H54 (cell line): ENCODE measurements at regions not wholly inside any gene's neighbourhood (a gene's known extent, or its start where the extent isn't known, plus 50 kb on each side); places are given as distances from the start of the nearest gene placed in this dataset.

ENCODE experiments used
- DNase-seq: peaks from one replicate; pipeline ENCODE4 v3.0.0; 2011; ENCODE audit warnings: low spot score, mixed read lengths; ENCODE audit not compliant: insufficient read length
- FAIRE-seq: peaks from 3 replicates; lab custom pipeline; 2011; peaks lifted over from hg19 to GRCh38; lab: Jason Lieb, UNC
- POLR2A ChIP-seq: IDR thresholded peaks from 2 replicates; pipeline ENCODE4 v1.6.1; 2011; ENCODE audit warnings: low read depth, mild to moderate bottlenecking, low read length

DNA sequence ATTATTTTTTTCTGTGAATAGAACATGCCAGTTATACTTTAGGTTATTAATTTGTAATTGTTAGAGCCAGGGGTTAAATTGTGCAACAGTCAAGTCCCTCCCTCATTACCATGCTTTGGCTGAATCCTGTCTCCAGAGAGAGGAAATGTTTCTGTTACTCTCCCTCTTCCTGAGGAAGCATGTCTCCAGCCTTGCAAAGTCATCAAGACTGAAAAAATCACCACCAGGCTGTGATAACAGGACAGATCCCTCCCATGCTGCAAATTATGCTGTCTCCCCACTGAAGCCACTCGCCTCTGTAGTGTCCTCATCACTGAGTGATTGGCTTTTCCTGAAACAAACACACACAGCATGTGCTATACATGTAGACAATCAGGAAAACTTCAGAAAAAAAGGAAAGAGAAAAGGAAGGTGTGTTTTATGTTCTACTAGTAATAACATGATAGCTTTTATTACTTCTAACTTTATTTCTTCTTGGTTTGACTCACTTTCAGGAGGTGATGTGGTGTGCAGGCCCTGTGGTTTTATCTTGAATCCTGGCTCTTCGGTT, 290.0 kb upstream of the JAG1 start:
- DNase-seq, result no peak
- no peak for FAIRE-seq
- no peak for TF ChIP-seq POLR2A

- no peak for TF ChIP-seq POLR2A
- DNase-seq (no peak), FAIRE-seq (no peak)
Observed at GRCh38 chr20:10965936-10966470, 292.2 kb upstream of the JAG1 start.

DNA sequence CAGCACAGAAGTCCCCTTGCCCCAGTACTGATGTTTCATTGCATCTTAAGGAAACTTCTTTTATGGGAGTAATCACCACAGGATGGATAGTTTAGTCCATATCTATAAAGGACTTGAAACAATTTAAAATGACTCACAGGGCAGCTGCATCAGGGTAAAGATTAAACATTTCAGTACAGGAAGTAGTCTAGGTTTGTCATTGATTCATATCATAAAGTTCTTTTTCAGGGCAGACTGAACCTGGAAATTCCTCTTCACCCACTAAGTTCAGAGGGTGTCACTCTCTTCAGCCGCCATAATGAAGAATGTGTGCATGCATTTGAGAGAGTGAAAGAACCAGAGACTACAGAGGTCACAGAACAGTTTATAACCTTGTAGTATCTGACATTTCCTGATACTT, 296.3 kb upstream of the JAG1 start:
- DNase-seq, result no peak
- no peak for TF ChIP-seq POLR2A
- no peak for FAIRE-seq

DNA sequence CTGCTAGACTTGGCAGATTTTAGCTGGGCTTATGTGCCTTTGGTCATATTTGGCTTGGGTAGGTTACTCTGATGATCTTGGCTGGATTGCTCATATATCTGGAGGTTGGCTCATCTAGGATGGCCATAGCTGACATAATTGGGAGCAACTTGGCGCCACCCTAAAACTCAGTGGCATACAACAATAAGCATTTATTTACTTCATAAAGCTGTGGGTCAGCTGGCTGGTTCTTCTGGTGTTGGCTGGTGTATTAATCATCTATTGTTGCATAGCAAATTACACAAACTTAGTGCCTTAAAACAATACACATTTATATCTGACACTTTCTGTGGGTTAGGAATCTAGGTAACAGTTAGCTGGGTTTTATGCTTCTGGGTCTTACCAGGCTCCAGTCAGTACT, 297.3 kb upstream of the JAG1 start:
- FAIRE-seq (no peak), DNase-seq (no peak)
- no peak for TF ChIP-seq POLR2A

GRCh38 chr20:10972219-10972860, 298.5 kb upstream of the JAG1 start:
- DNase-seq (no peak), FAIRE-seq (no peak)
- TF ChIP-seq POLR2A, result no peak

GRCh38 chr20:10976051-10976450, 302.3 kb upstream of the JAG1 start:
- DNase-seq, result no peak
- no peak for TF ChIP-seq POLR2A
- no peak for FAIRE-seq

GRCh38 chr20:10978019-10978702, 304.4 kb upstream of the JAG1 start:
- no peak for DNase-seq
- no peak for FAIRE-seq
- no peak for TF ChIP-seq POLR2A

- no peak for TF ChIP-seq POLR2A
- FAIRE-seq (no peak), DNase-seq (no peak)
Observed at GRCh38 chr20:10978713-10979112, 304.9 kb upstream of the JAG1 start.

DNA sequence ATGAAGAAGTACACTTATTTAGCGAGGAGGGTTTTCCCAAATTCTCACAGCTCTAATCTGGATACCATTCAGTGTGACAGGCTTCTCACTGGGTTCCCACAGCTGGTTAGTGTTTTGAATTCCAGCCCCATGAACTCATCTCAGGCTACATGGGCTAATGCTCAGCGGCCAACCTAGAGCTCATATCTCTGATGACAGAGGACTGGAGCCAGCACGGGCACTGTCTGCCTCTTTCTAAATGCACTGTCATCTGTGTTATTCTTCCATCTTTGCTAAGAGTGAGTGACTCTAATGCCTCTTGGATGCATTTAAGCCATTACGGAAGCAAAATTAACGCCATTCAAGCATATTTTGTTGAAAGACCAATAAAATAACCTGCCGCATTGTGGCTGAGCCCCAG, 308.9 kb upstream of the JAG1 start:
- TF ChIP-seq POLR2A, result no peak
- DNase-seq (peak; percentile 49), FAIRE-seq (peak; percentile 60)

- FAIRE-seq (no peak), DNase-seq (no peak)
- TF ChIP-seq POLR2A, result no peak
Observed at GRCh38 chr20:10984294-10984693, 310.5 kb upstream of the JAG1 start.

DNA sequence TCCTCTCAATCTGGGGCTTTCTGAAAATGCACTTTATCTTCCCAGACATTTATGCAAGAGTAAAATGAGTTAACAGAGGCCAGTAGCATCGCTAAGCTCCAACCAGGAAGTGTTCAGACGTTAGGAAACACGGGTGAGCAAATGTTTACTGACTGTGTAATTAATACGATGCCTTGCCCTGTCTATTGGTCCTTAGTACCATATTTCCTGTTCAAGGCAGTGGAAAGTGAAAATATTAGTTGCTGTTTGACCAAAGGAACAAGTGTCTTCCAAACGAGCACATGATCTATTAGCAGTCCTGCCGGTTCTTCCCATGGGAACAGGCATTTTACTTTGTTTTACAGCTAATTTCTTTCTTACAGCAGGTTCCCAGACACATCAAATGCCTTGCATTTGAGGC, 311.1 kb upstream of the JAG1 start:
- FAIRE-seq (no peak), DNase-seq (no peak)
- no peak for TF ChIP-seq POLR2A

- FAIRE-seq, result no peak
- DNase-seq, result no peak
- no peak for TF ChIP-seq POLR2A
Observed at GRCh38 chr20:10985536-10985935, 311.7 kb upstream of the JAG1 start.

DNA sequence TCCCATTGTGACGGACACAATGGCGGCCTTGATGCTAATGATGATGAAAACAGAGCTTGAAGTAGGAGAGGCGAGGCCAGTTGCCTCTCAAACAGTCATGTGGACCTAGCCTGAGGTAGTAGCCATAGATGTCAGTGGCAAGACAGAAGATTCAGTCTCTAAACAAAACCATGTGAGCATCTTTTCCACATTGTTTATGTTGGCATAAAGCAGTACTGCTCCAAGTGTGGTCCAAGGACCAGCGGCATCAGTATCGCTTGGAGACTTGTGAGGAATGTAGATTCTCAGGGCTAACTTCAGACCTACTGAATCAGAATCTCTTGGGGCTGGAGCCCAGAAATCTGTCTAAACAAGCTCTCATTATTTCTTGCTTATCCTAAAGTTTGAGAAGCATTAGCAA, 312.8 kb upstream of the JAG1 start:
- FAIRE-seq, result no peak
- no peak for TF ChIP-seq POLR2A
- DNase-seq, result no peak

GRCh38 chr20:10987651-10988383, 314.0 kb upstream of the JAG1 start:
- TF ChIP-seq POLR2A, result no peak
- DNase-seq (no peak), FAIRE-seq (no peak)
